BE2C (cell line): ENCODE measurements at regions not wholly inside any gene's neighbourhood (a gene's known extent, or its start where the extent isn't known, plus 50 kb on each side); places are given as distances from the start of the nearest gene placed in this dataset.

ENCODE experiments used
- DNase-seq: peaks from one replicate; pipeline ENCODE4 v3.0.0-alpha.2; 2020
- H3K27me3 ChIP-seq: fragments of 250-450 bp; sonication (Bioruptor Pico); 2 replicates; pipeline ENCODE4 v1.5.1; 2020; ENCODE audit warnings: mild to moderate bottlenecking
- H3K36me3 ChIP-seq: fragments of 250-450 bp; sonication (Bioruptor Pico); 2 replicates; pipeline ENCODE4 v1.5.1; 2020; ENCODE audit warnings: mild to moderate bottlenecking
- H3K4me1 ChIP-seq: fragments of 250-450 bp; sonication (Bioruptor Pico); 2 replicates; pipeline ENCODE4 v1.5.1; 2020
- H3K4me3 ChIP-seq: 2 replicates; pipeline ENCODE4 v1.5.1; 2011; ENCODE audit warnings: low read depth, low read length
- H3K9me3 ChIP-seq: fragments of 250-450 bp; sonication (Bioruptor Pico); 2 replicates; pipeline ENCODE4 v1.5.1; 2020
- CTCF ChIP-seq: IDR thresholded peaks from 2 replicates; pipeline ENCODE4 v1.5.1; 2012; ENCODE audit warnings: mild to moderate bottlenecking, low read depth, low read length

- H3K4me3 ChIP-seq, result no peak overlapping the region
- H3K9me3 ChIP-seq, result no peaks in the 10 kb centered on the region
- no peaks in the 10 kb centered on the region for H3K27me3 ChIP-seq
- H3K36me3 ChIP-seq, result no peaks in the 10 kb centered on the region
- peaks cover 7% of the 10 kb centered on the region; the same call in 1 of the 2 replicates for H3K4me1 ChIP-seq
- DNase-seq, result no peak
- no peak for TF ChIP-seq CTCF
Observed at GRCh38 chr6:71029555-71029954, 72.7 kb upstream of the B3GAT2 start.

GRCh38 chr6:71031912-71032311 lies 75.1 kb upstream of the B3GAT2 start:
- no peaks in the 10 kb centered on the region for H3K36me3 ChIP-seq
- no peak for TF ChIP-seq CTCF
- H3K4me3 ChIP-seq, result no peak overlapping the region
- H3K27me3 ChIP-seq, result no peaks in the 10 kb centered on the region
- DNase-seq, result no peak
- peaks cover 7% of the 10 kb centered on the region; the same call in 1 of the 2 replicates for H3K4me1 ChIP-seq
- H3K9me3 ChIP-seq, result no peaks in the 10 kb centered on the region

GRCh38 chr6:71033171-71033570 lies 76.3 kb upstream of the B3GAT2 start:
- H3K4me1 ChIP-seq, result peaks cover 4% of the 10 kb centered on the region; the same call in 1 of the 2 replicates
- TF ChIP-seq CTCF, result no peak
- no peaks in the 10 kb centered on the region for H3K27me3 ChIP-seq
- no peak for DNase-seq
- no peak overlapping the region for H3K4me3 ChIP-seq
- no peaks in the 10 kb centered on the region for H3K36me3 ChIP-seq
- no peaks in the 10 kb centered on the region for H3K9me3 ChIP-seq

- no peak overlapping the region for H3K4me3 ChIP-seq
- H3K4me1 ChIP-seq, result no peaks in the 10 kb centered on the region; the same call in 1 of the 2 replicates
- H3K36me3 ChIP-seq, result no peaks in the 10 kb centered on the region
- H3K9me3 ChIP-seq, result no peaks in the 10 kb centered on the region
- TF ChIP-seq CTCF, result no peak
- no peaks in the 10 kb centered on the region; the same call in none of the 2 replicates for H3K27me3 ChIP-seq
- no peak for DNase-seq
Observed at GRCh38 chr6:71033890-71034289, 77.0 kb upstream of the B3GAT2 start.

- no peak for TF ChIP-seq CTCF
- Histone ChIP-seq H3K4me1 (peaks cover 4% of the 10 kb centered on the region), H3K9me3 (no peaks in the 10 kb centered on the region), H3K27me3 (peaks cover 8% of the 10 kb centered on the region), H3K36me3 (no peaks in the 10 kb centered on the region), H3K4me3 (no peak overlapping the region)
- no peak for DNase-seq
Observed at GRCh38 chr6:71034563-71035345, 77.9 kb upstream of the B3GAT2 start.

GRCh38 chr6:71035871-71036270 lies 79.0 kb upstream of the B3GAT2 start:
- Histone ChIP-seq H3K4me1 (peaks cover 15% of the 10 kb centered on the region), H3K4me3 (no peak overlapping the region), H3K36me3 (no peaks in the 10 kb centered on the region), H3K27me3 (peaks cover 14% of the 10 kb centered on the region), H3K9me3 (no peaks in the 10 kb centered on the region)
- no peak for DNase-seq
- TF ChIP-seq CTCF, result no peak
